GM23338 (cell line): ENCODE measurements at regions not wholly inside any gene's neighbourhood (a gene's known extent, or its start where the extent isn't known, plus 50 kb on each side); places are given as distances from the start of the nearest gene placed in this dataset.

Experiments
- ATAC-seq: fragments of 200-7000 bp; cut with Tn5 transposase; 3 replicates; pipeline ENCODE4 v1.9.1; 2020
- DNase-seq: peaks from one replicate; pipeline ENCODE4 v3.0.0-alpha.2; 2015; ENCODE audit warnings: low spot score
- H2AFZ ChIP-seq: fragments of 200-600 bp; sonication (generic); 2 replicates; pipeline ENCODE4 v1.8.0; 2016; ENCODE audit warnings: antibody characterized with exemption, mild to moderate bottlenecking, moderate library complexity
- H3F3A ChIP-seq: fragments of 200-600 bp; sonication (generic); replicated peaks from 2 replicates; pipeline ENCODE4 v1.8.0; 2017; ENCODE audit warnings: antibody characterized with exemption, mixed run types, low read depth
- H3K27ac ChIP-seq: fragments of 200-600 bp; sonication (generic); 2 replicates; pipeline ENCODE4 v1.6.1; 2016; ENCODE audit warnings: low read depth
- H3K27me3 ChIP-seq: fragments of 200-600 bp; sonication (generic); 2 replicates; pipeline ENCODE4 v1.8.0; 2016; ENCODE audit warnings: mild to moderate bottlenecking, mixed run types, moderate library complexity; ENCODE audit not compliant: insufficient read depth
- H3K36me3 ChIP-seq: fragments of 200-600 bp; sonication (generic); 2 replicates; pipeline ENCODE4 v1.8.0; 2016; ENCODE audit warnings: mild to moderate bottlenecking; ENCODE audit not compliant: insufficient read depth
- H3K4me1 ChIP-seq: fragments of 200-600 bp; sonication (generic); 2 replicates; pipeline ENCODE4 v1.8.0; 2016; ENCODE audit warnings: mild to moderate bottlenecking, moderate library complexity; ENCODE audit not compliant: insufficient read depth
- H3K4me2 ChIP-seq: fragments of 200-600 bp; sonication (generic); 2 replicates; pipeline ENCODE4 v1.7.1; 2017; ENCODE audit warnings: mixed run types
- H3K4me3 ChIP-seq: fragments of 200-600 bp; sonication (generic); 2 replicates; pipeline ENCODE4 v1.6.1; 2016; ENCODE audit warnings: mixed run types
- H3K79me2 ChIP-seq: fragments of 200-600 bp; sonication (generic); replicated peaks from 2 replicates; pipeline ENCODE4 v1.8.0; 2017; ENCODE audit warnings: mild to moderate bottlenecking; ENCODE audit not compliant: insufficient read depth
- H3K9me2 ChIP-seq: fragments of 200-600 bp; sonication (generic); 2 replicates; pipeline ENCODE4 v1.8.0; 2017; ENCODE audit not compliant: insufficient read depth
- H4K20me1 ChIP-seq: fragments of 200-600 bp; sonication (generic); replicated peaks from 2 replicates; pipeline ENCODE4 v1.8.0; 2017; ENCODE audit warnings: mild to moderate bottlenecking; ENCODE audit not compliant: insufficient read depth
- H3K27ac Mint-ChIP-seq: 2 replicates; pipeline ENCODE4 v1.8.0; 2020; ENCODE audit warnings: inconsistent platforms, mild to moderate bottlenecking, moderate library complexity, mixed read lengths
- H3K27me3 Mint-ChIP-seq: 3 replicates; pipeline ENCODE4 v1.8.0; 2022; ENCODE audit warnings: low read depth, mild to moderate bottlenecking, moderate library complexity, mixed read lengths, inconsistent platforms; ENCODE audit not compliant: insufficient read depth, poor library complexity
- H3K36me3 Mint-ChIP-seq: 3 replicates; pipeline ENCODE4 v1.8.0; 2021; ENCODE audit warnings: low read depth, mild to moderate bottlenecking, inconsistent platforms, moderate library complexity, mixed read lengths
- H3K4me1 Mint-ChIP-seq: 3 replicates; pipeline ENCODE4 v1.8.0; 2020; ENCODE audit warnings: mild to moderate bottlenecking, inconsistent platforms, mixed read lengths
- H3K4me3 Mint-ChIP-seq: 3 replicates; pipeline ENCODE4 v1.8.0; 2021; ENCODE audit warnings: moderate library complexity, mild to moderate bottlenecking, inconsistent platforms, mixed read lengths
- H3K9me3 Mint-ChIP-seq: 3 replicates; pipeline ENCODE4 v1.8.0; 2020; ENCODE audit warnings: moderate library complexity, mild to moderate bottlenecking, inconsistent platforms, mixed read lengths
- EZH2 ChIP-seq: fragments of 200-600 bp; sonication (generic); IDR thresholded peaks from one replicate; pipeline ENCODE4 v1.8.0; 2017; ENCODE audit warnings: antibody characterized with exemption, mild to moderate bottlenecking, low read depth; ENCODE audit not compliant: unreplicated experiment
- EZH2phosphoT487 ChIP-seq: fragments of 200-600 bp; sonication (generic); IDR thresholded peaks from one replicate; pipeline ENCODE4 v1.8.1; 2018; ENCODE audit warnings: antibody characterized with exemption; ENCODE audit not compliant: unreplicated experiment
- JUNB ChIP-seq: IDR thresholded peaks from one replicate; pipeline ENCODE4 v1.6.1; 2016; ENCODE audit warnings: antibody characterized with exemption; ENCODE audit not compliant: unreplicated experiment
- NANOG ChIP-seq: IDR thresholded peaks from 2 replicates; pipeline ENCODE4 v1.6.1; 2016; ENCODE audit warnings: antibody characterized with exemption, borderline replicate concordance
- POLR2AphosphoS5 ChIP-seq: IDR thresholded peaks from 2 replicates; pipeline ENCODE4 v1.6.1; 2016; ENCODE audit warnings: antibody characterized with exemption, low read depth
- STAT1 ChIP-seq: IDR thresholded peaks from one replicate; pipeline ENCODE4 v1.6.1; 2016; ENCODE audit warnings: antibody characterized with exemption; ENCODE audit not compliant: unreplicated experiment
- ZNF114 ChIP-seq: fragments of 250-450 bp; sonication (Bioruptor Pico); IDR thresholded peaks from 2 replicates; pipeline ENCODE4 v1.5.0; 2020; ENCODE audit warnings: mild to moderate bottlenecking, moderate library complexity
- ZNF331 ChIP-seq: fragments of 250-450 bp; sonication (Bioruptor Pico); IDR thresholded peaks from 2 replicates; pipeline ENCODE4 v1.5.0; 2020; ENCODE audit warnings: low read depth, mild to moderate bottlenecking, moderate library complexity
- TF ChIP-seq, protein P1 (sequence below): IDR thresholded peaks from 2 replicates; pipeline ENCODE4 v1.6.1; 2016; ENCODE audit warnings: antibody characterized with exemption
- TF ChIP-seq, protein P2 (sequence below): IDR thresholded peaks from one replicate; pipeline ENCODE4 v1.6.1; 2018; ENCODE audit warnings: antibody characterized with exemption; ENCODE audit not compliant: unreplicated experiment
- TF ChIP-seq, protein P3 (sequence below): fragments of 250-450 bp; sonication (Bioruptor Pico); IDR thresholded peaks from 2 replicates; pipeline ENCODE4 v1.5.0; 2020; ENCODE audit warnings: mild to moderate bottlenecking, moderate library complexity

DNA sequence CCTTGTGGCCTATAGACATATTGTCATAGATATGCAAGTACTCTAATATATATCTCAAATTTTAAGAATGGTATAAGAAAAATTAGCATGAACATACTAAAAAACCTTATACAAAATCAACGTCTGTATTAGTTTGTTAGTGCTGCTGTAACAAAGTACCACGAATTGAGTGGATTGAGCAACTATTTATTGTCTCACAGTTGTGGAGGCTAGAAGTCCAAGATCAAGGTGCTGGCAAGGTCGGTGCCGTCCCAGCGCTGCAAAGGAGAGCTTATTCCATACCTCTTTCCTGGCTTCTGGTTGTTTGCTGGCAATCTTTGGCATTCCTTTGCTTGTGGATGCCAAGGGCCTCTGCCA is 317.6 kb upstream of the FERMT1 start (continued):
- TF ChIP-seq, protein P1, sequence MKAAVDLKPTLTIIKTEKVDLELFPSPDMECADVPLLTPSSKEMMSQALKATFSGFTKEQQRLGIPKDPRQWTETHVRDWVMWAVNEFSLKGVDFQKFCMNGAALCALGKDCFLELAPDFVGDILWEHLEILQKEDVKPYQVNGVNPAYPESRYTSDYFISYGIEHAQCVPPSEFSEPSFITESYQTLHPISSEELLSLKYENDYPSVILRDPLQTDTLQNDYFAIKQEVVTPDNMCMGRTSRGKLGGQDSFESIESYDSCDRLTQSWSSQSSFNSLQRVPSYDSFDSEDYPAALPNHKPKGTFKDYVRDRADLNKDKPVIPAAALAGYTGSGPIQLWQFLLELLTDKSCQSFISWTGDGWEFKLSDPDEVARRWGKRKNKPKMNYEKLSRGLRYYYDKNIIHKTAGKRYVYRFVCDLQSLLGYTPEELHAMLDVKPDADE: no peak
- TF ChIP-seq ZNF331 (CRISPR knock-in tag) (no peak), POLR2AphosphoS5 (no peak), NANOG (no peak), EZH2phosphoT487 (no peak), ZNF114 (CRISPR knock-in tag) (no peak)
- TF ChIP-seq, protein P2, sequence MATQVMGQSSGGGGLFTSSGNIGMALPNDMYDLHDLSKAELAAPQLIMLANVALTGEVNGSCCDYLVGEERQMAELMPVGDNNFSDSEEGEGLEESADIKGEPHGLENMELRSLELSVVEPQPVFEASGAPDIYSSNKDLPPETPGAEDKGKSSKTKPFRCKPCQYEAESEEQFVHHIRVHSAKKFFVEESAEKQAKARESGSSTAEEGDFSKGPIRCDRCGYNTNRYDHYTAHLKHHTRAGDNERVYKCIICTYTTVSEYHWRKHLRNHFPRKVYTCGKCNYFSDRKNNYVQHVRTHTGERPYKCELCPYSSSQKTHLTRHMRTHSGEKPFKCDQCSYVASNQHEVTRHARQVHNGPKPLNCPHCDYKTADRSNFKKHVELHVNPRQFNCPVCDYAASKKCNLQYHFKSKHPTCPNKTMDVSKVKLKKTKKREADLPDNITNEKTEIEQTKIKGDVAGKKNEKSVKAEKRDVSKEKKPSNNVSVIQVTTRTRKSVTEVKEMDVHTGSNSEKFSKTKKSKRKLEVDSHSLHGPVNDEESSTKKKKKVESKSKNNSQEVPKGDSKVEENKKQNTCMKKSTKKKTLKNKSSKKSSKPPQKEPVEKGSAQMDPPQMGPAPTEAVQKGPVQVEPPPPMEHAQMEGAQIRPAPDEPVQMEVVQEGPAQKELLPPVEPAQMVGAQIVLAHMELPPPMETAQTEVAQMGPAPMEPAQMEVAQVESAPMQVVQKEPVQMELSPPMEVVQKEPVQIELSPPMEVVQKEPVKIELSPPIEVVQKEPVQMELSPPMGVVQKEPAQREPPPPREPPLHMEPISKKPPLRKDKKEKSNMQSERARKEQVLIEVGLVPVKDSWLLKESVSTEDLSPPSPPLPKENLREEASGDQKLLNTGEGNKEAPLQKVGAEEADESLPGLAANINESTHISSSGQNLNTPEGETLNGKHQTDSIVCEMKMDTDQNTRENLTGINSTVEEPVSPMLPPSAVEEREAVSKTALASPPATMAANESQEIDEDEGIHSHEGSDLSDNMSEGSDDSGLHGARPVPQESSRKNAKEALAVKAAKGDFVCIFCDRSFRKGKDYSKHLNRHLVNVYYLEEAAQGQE: no peak

DNA sequence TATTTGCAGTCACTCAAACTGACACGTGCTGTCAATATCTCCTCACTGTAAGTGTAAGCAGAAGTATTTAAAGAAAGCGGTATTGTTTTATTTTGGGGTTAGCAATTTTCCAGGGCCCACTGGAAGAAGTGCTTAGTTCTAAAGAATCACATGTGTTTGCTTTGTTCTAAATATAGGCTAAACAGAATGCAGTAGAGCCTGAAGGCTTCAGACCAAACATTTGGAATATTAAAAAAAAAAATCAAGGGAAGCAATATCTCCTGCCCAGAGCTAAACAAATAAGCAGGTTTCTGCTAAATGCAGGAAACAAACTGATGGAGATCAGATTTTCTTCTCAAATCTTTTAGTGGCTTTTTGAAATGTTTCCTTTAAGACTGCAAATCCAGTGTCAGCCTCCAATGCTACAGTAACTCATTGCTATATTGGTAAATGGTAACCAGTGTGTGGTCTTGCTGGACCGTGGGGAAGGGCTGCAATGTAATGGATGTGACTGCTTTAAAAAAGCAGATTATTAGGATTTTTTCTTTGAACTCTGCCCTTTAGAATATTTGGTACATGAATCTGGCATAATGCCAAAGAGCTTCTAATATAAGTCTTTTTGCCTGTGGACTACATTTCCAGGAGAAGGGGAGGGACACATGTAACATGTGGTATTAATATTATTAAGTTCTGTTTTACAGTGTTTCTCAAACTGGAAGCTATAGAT is 317.1 kb upstream of the FERMT1 start:
- no peak overlapping the region for H3K27ac Mint-ChIP-seq
- H3K4me1 Mint-ChIP-seq: no peaks in the 10 kb centered on the region
- Histone ChIP-seq H3K36me3 (no peaks in the 10 kb centered on the region), H3K4me1 (no peaks in the 10 kb centered on the region), H3K27me3 (no peaks in the 10 kb centered on the region), H2AFZ (no peak overlapping the region), H3K4me3 (no peak overlapping the region), H3K4me2 (no peak overlapping the region), H3K27ac (no peak overlapping the region), H3F3A (no peaks in the 10 kb centered on the region), H3K79me2 (no peaks in the 10 kb centered on the region), H3K9me2 (no peaks in the 10 kb centered on the region), H4K20me1 (no peaks in the 10 kb centered on the region)
- no peaks in the 10 kb centered on the region for H3K27me3 Mint-ChIP-seq
- no peaks in the 10 kb centered on the region for H3K9me3 Mint-ChIP-seq
- ATAC-seq: no peak
- H3K4me3 Mint-ChIP-seq: no peak overlapping the region
- no peak for DNase-seq
- H3K36me3 Mint-ChIP-seq: no peaks in the 10 kb centered on the region
- TF ChIP-seq EZH2 (no peak), JUNB (no peak), ZNF114 (CRISPR knock-in tag) (no peak), STAT1 (no peak), NANOG (no peak)
- TF ChIP-seq, protein P1: no peak
- TF ChIP-seq, protein P3, sequence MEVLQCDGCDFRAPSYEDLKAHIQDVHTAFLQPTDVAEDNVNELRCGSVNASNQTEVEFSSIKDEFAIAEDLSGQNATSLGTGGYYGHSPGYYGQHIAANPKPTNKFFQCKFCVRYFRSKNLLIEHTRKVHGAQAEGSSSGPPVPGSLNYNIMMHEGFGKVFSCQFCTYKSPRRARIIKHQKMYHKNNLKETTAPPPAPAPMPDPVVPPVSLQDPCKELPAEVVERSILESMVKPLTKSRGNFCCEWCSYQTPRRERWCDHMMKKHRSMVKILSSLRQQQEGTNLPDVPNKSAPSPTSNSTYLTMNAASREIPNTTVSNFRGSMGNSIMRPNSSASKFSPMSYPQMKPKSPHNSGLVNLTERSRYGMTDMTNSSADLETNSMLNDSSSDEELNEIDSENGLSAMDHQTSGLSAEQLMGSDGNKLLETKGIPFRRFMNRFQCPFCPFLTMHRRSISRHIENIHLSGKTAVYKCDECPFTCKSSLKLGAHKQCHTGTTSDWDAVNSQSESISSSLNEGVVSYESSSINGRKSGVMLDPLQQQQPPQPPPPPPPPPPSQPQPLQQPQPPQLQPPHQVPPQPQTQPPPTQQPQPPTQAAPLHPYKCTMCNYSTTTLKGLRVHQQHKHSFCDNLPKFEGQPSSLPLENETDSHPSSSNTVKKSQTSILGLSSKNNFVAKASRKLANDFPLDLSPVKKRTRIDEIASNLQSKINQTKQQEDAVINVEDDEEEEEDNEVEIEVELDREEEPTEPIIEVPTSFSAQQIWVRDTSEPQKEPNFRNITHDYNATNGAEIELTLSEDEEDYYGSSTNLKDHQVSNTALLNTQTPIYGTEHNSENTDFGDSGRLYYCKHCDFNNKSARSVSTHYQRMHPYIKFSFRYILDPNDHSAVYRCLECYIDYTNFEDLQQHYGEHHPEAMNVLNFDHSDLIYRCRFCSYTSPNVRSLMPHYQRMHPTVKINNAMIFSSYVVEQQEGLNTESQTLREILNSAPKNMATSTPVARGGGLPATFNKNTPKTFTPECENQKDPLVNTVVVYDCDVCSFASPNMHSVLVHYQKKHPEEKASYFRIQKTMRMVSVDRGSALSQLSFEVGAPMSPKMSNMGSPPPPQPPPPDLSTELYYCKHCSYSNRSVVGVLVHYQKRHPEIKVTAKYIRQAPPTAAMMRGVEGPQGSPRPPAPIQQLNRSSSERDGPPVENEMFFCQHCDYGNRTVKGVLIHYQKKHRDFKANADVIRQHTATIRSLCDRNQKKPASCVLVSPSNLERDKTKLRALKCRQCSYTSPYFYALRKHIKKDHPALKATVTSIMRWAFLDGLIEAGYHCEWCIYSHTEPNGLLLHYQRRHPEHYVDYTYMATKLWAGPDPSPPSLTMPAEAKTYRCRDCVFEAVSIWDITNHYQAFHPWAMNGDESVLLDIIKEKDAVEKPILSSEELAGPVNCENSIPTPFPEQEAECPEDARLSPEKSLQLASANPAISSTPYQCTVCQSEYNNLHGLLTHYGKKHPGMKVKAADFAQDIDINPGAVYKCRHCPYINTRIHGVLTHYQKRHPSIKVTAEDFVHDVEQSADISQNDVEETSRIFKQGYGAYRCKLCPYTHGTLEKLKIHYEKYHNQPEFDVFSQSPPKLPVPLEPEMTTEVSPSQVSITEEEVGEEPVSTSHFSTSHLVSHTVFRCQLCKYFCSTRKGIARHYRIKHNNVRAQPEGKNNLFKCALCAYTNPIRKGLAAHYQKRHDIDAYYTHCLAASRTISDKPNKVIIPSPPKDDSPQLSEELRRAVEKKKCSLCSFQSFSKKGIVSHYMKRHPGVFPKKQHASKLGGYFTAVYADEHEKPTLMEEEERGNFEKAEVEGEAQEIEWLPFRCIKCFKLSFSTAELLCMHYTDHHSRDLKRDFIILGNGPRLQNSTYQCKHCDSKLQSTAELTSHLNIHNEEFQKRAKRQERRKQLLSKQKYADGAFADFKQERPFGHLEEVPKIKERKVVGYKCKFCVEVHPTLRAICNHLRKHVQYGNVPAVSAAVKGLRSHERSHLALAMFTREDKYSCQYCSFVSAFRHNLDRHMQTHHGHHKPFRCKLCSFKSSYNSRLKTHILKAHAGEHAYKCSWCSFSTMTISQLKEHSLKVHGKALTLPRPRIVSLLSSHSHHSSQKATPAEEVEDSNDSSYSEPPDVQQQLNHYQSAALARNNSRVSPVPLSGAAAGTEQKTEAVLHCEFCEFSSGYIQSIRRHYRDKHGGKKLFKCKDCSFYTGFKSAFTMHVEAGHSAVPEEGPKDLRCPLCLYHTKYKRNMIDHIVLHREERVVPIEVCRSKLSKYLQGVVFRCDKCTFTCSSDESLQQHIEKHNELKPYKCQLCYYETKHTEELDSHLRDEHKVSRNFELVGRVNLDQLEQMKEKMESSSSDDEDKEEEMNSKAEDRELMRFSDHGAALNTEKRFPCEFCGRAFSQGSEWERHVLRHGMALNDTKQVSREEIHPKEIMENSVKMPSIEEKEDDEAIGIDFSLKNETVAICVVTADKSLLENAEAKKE (CRISPR knock-in tag): no peak
